IPS-NIHi7 (cell line): ENCODE measurements at regions not wholly inside any gene's neighbourhood (a gene's known extent, or its start where the extent isn't known, plus 50 kb on each side); places are given as distances from the start of the nearest gene placed in this dataset.
"Not testable (repeated sequence)": the region's sequence is repeated elsewhere in the genome, so short reads cannot be mapped to it uniquely, and the experiment has no call there.

ENCODE experiments used
- DNase-seq: peaks from one replicate; pipeline ENCODE4 v3.0.0; 2012; ENCODE audit warnings: mixed read lengths; ENCODE audit errors: extremely low spot score

- no peak for DNase-seq
These were observed 1219.8 kb downstream of the GATA3 start for GRCh38 chr10:9274206-9274755.

GRCh38 chr10:9275861-9276260 is 1221.4 kb downstream of the GATA3 start:
- no peak for DNase-seq

DNA sequence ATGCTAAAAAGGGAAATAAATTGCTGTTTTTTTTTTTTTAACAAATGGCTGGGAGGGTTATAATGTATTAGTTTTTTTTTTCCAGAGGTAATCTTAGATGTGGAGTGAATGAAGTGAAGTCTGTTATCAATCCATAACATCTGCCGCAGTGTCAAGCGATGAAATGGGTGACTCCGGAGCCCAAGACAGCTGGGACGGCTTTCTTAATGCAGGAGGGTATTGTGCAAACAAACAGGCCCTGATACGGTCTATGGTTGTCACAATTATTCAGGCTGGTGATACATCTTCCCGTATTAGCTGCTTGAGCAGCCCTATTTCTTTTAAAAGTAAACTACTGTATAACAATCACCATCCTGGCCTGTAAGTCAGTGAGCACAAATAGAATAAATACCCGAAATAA is 1231.2 kb downstream of the GATA3 start:
- no peak for DNase-seq

DNA sequence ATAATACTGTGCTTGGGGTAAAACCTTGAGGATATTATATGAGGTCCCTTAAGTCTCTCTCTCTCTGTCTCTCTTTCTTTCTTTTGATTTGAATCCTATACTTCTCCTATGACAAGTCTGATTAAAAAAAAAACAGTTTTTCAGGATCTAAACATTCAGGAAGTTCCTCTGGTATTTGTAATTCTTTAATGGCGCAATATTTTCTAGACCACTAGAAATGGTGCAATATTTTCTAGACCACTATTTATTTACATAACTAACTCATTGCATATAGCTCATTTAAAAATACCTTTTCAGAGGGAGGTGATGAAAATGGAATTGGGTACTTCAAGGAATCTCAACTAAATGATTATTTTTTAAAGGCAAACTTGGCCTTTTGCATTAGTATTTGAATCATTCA is 1235.3 kb downstream of the GATA3 start:
- DNase-seq = no peak

- no peak for DNase-seq
These were observed 1236.6 kb downstream of the GATA3 start for GRCh38 chr10:9291081-9291480.

DNA sequence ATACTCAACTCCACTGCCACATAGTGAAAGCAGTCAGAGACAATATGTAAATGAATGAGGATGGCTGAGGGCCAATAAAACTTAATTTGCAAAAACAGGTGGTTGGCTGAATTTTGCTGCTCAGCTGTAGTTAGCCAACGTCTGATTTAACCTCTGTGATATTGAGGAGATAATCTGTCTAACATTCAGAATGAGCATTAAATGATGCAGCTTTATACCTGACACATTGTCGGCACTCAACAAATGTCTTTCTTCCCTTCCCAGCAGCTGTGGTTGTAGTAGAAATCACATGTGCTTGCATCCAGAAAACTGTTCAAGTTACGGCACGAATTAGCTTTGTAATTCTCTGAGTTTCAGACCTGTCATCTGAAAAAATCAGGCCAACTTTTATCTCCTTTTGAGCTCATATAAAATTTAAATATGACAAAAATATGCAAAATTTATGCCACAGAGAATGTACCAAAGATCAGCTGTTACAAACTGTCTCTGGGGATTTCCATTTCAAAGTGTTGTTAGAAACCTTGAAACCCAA is 1239.7 kb downstream of the GATA3 start:
- no peak for DNase-seq

DNA sequence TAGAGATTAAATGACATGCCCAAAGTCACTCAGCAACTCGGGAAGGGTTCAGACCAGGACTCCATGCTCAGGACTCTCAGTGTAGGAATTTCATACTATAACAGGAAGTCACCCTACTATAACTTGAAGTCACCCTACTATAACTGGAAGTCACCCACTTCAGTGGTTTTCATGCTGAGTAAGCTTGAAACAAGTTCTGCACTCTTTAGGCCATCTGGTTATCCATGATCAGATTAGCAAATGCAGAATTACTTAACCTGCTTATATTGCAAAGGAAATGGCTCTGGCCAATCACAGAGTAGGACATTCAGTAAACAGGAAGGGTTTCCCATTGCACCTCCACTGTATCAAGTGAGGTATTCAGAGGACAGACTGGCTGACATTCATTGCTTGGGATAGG is 1240.4 kb downstream of the GATA3 start:
- DNase-seq = no peak

- no peak for DNase-seq
These were observed 1241.7 kb downstream of the GATA3 start for GRCh38 chr10:9296190-9296589.

DNA sequence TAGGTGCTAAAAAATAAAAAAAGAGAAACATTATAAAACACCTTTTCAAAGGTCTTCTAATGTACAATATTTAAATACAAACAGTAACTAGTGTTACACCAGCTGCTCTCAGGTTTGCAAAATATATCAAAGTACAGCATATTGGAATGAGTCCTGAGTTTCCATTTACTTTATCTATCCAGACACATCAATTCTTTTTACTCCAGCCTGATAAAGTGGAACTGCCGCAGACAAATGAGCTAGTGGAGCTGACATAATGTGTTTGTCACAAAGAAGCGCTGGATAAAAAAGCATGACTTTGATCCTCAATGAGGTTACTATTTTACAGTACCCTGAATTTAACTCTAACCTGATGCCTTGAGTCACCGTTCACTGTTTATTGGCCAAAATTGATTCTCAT is 1243.1 kb downstream of the GATA3 start:
- DNase-seq = no peak

DNA sequence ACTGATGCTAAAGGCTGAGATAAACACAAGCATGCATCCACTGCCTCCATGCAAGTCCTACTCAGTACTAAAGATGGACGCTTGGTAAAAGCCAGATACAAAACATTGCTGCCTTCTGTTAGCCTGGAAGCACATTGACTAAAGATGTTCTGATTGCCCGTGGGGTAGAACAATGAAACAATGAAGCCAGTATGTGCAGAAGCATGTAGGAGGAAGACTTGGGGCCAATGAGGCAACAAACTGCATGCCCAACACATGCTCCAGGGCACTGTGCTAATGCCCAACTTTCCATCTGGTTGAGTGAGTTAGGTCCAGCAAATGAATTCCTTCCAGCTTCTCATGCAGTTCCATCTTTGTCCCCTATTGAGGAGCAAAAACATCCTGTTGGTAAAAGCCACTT is 1245.5 kb downstream of the GATA3 start:
- no peak for DNase-seq

DNA sequence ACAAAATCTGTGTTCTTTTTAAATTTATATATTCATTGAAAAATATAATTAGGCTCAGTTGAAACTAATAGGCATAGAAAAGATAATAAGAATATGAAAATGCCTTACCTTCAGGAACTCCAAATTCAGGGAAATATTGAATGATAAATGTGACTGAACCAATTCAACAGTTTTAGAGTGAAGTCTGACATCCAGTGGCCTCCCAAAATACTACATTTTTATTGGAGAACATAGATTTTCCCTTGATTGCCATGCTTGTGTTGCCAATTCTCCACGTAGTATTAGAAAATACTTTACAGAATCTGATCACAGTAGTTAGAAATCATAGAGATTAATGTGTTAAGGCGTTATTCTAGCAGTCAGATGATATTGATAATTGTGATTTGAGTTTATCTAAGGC is 1246.7 kb downstream of the GATA3 start:
- DNase-seq = no peak

GRCh38 chr10:9301554-9301953 is 1247.1 kb downstream of the GATA3 start:
- DNase-seq = no peak

GRCh38 chr10:9302140-9302746 is 1247.8 kb downstream of the GATA3 start:
- peak; percentile 15 for DNase-seq

DNA sequence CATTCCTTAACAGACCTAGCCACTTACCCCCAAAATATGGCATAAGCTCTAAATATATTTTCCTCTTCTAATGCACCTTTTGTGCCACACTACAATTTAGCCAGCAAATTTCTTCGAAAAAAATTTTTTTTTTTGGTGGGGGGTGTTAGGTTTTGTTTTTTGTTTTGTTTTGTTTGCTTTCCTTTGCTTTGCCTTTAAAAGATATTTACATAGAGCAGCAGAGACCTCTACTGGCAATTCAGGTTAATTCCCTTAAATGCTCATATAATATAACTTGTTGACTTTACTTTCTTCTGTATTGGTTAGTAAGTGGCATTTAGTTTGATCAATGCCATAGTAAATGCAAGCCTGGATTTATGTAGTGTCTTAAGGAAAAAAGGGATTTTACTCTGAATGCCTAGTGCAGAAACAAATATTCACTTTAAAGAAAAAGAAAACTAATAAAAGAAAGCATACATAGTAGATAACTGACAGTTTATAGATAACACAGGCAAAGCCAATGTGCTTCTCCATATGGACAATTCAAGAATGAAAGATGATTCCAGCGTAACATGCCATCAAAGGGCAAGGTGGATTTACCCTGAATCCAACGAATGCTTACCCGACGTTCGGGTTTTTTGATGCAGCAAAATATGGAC is 1250.6 kb downstream of the GATA3 start:
- DNase-seq = no peak

GRCh38 chr10:9311702-9312499 is 1257.4 kb downstream of the GATA3 start:
- no peak for DNase-seq

GRCh38 chr10:9315292-9315691 is 1260.8 kb downstream of the GATA3 start:
- DNase-seq = no peak

DNA sequence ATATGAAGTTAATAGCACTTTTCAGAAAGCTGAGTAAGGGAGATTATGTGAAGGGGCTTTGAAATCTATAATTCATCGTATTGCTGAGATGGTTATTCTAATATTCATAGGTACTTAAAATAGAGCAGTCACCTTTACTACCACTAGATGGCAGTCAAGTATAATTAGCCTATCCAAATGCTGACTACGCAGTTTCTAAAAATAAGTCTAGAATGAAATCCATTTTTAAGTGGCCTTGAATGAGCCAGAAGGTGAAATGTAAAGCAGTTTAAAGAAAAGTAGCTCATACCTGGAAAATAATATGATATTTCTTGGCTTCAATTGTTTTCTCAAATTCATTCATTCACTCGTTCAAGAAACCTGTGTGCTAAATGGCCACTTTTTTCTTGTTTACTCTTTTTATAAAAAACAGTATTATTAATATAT is 1277.1 kb downstream of the GATA3 start:
- peak; percentile 41 for DNase-seq

DNA sequence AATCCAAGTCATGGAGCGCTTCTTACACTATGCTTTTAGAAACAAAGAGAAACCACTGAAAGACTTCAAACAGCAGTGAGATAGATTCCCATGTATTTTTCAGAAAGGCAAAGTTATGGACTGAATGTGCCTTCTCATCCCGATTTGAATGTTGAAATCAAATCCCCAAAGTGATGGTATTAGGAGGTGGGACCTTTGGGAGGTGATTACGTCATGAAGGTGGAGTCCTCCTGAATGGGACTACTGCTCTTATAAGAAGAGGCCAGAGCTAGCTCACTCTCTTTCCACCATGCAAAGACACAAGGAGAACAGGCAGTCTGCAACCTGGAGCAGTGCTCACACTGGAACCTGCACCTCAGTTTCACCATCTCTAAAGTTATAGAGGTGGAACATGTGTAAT is 1279.8 kb downstream of the GATA3 start:
- no peak for DNase-seq

GRCh38 chr10:9339716-9340115 is 1285.2 kb downstream of the GATA3 start:
- no peak for DNase-seq

DNA sequence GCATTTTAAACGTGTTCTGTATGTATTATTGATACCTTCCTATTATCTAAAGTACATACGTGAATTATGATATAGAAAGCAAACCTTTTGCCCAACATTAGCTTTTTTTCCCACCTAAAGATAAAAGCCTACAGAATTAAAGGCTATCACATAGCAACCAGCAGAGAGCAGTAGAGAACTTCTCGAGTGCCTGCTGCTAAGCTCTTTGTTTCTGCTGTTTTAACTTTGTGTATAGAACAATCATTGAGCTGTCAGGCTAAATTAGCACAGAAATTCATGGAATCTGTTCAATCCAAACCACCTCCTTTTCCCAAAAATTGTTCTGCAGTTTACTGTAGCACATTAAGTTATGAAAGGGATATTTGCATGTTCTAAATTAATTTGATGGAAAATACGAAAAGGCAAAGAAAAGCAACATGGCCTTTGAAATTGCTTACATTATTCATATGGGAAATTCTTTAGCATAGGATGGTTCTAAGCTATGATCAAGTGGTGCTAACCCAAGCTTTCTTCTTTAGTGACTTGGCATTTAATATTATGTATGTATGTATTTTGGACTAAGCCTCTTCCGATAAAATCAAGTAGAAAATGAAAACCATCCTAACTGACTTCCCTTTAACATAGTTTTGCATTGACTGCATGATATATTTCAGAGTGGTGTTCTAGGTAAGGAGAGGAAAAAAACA is 1288.5 kb downstream of the GATA3 start:
- DNase-seq = peak; percentile 29

- not testable (repeated sequence) for DNase-seq
These were observed 1293.4 kb downstream of the GATA3 start for GRCh38 chr10:9347933-9348332.

DNA sequence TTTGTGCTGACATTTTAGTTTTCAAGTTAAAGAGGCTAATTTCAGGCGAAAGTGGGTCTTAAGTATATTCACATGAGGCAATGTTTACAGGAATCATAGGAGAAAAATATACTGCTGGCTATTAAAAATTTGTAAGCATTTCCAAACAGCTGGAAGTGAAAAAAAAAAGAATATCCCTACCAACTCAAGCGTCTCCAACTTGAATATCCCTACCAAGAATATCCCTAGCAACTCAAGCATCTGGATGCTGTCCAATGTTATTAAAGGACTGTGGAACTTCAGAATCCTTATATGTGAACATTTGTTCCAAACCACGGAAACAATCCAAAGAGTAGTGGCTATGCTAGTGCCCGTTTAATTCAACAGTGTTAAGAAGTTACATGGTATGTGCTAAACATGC is 1303.0 kb downstream of the GATA3 start:
- DNase-seq = no peak
